ENCODE measurements at regions not wholly inside any gene's neighbourhood (a gene's known extent, or its start where the extent isn't known, plus 50 kb on each side); places are given as distances from the start of the nearest gene placed in this dataset.

DNA sequence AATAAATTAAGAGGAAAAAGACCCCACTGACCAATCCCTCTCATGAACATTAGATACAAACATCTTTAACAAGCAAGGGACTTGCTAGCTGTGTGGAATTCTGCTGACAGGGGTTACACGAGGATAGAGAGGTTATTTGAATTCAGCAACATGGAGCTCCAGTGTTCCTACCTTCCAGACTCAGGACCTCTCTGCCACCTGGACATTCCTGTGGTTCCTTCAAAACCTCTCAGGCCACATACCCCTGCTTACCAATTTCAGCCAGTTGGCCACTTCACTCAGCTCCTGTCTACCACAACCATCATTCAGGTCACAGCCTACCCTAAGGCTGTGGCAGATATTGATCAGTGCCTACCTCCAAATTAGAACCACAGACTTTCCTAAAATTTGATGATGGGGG is 147.5 kb downstream of the RRAGC start:
- Histone ChIP-seq H3K27me3 (ENCODE audit: insufficient read depth, low read length) (no peaks in the 10 kb centered on the region), H3K4me3 (ENCODE audit: low read length) (no peak overlapping the region), H3K9me3 (ENCODE audit: low read depth, low read length) (no peaks in the 10 kb centered on the region), H3K4me1 (ENCODE audit: insufficient read depth, low read length) (no peaks in the 10 kb centered on the region)

DNA sequence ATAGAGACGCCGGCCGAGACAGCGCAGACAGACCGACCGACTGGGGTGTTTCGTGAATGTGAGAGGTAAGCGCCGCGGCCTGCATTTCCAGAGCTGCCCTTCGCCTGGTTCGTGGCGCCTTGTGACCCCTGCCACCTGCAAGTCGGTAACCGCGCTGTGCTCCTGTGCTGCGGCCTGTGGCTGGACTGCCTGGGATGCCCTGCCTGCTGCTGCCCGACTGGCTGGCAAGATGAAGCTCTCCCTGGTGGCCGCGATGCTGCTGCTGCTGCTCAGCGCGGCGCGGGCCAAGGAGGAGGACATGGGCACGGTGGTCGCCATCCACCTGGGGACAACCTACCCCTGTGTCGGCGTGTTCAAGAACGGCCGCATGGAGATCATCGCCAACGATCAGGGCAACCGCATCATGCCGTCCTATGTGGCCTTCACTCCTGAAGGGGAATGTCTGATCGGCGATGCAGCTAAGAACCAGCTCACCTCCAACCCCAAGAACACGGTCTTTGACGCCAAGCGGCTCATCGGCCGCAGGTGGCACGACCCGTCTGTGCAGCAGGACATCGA is 150.8 kb downstream of the RRAGC start:
- peaks cover 9% of the 10 kb centered on the region for H3K27me3 ChIP-seq (ENCODE audit: insufficient read depth, low read length)
- H3K4me1 ChIP-seq (ENCODE audit: insufficient read depth, low read length) = no peaks in the 10 kb centered on the region
- H3K4me3 ChIP-seq (ENCODE audit: low read length) = no peak overlapping the region

DNA sequence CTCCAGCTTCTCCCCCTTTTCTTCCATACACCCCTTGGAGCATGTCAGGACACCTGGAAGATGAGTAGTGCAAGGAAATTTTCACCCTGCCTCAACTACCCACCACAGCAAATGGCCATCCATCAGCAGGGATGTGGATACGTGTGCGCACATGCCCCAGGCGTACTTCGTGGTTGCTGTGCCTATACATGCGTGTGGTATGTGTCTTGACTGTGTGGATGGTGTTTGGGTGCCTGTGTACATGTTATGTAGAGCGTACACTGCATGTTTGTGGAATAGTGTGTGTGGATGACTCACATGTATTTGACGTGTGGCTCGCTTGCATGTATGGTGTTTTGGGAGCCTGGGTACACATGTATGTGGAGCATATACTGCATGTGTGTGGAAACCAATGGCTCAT is 158.5 kb downstream of the RRAGC start:
- H3K4me3 ChIP-seq (ENCODE audit: low read length) = no peak overlapping the region
- H3K27me3 ChIP-seq (ENCODE audit: insufficient read depth, low read length) = peaks cover 8% of the 10 kb centered on the region
- no peaks in the 10 kb centered on the region for H3K4me1 ChIP-seq (ENCODE audit: insufficient read depth, low read length)
- H3K9me3 ChIP-seq (ENCODE audit: low read depth, low read length) = no peaks in the 10 kb centered on the region

More for the DNA sequence above, 150.8 kb downstream of the RRAGC start:
- no peaks in the 10 kb centered on the region for H3K9me3 ChIP-seq (ENCODE audit: low read depth, low read length)

DNA sequence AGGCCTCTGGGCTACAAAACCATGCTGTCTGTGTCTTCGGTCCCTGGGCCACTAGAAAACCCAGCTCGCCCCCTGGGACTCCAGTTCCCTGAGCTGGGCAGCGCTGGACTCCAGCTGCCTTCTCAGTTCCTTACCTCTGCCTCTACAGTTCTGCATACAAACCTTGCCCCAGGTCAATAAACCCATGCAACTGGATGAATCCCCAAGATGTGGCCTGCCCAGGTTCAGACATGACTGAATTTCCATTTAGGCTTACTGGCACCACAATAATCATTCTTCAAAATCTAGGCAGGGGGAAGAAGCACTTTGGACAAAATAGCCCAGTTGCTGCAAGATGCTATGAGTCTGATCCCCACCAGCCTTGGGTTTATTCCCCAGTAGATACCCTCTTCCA is 159.5 kb downstream of the RRAGC start:
- H3K27me3 ChIP-seq (ENCODE audit: insufficient read depth, low read length) = peaks cover 3% of the 10 kb centered on the region
- H3K4me1 ChIP-seq (ENCODE audit: insufficient read depth, low read length) = no peaks in the 10 kb centered on the region
- no peak overlapping the region for H3K4me3 ChIP-seq (ENCODE audit: low read length)
- no peaks in the 10 kb centered on the region for H3K9me3 ChIP-seq (ENCODE audit: low read depth, low read length)

DNA sequence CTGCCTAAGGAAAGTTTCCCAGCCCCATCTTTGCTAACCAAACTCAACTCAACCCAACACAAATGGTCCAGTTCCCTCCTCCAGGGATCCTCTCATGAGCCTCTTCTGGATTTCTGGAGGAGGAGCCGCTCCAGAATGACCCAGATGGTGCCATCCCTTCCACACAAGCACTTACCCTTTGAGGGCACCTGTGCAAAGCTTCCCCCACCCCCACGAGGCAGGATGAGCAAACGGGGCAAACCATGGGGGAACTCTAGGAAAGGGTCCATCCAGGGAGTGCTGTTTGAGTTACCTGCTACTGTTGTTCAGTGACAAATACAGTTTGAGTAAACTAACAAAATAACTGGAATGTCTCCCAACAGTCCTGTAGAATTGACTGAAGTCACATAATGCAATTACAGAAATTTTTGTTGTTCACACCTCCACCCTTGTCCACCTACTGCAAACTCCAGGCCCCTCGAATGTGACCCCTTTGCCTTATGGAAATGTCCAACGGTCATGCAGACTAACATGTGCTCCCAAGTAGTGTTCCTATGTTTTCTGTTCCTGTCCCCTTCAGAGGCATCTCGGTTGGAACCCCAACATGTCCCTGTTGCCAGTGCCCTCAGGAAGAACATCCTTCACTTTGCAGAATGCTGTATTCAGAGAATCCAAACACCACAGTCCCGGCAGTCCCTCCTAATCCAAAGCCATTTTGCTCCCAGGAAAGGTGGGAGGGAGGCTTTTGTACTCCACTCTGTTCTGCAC is 160.1 kb downstream of the RRAGC start:
- no peak overlapping the region for H3K4me3 ChIP-seq (ENCODE audit: low read length)
- H3K9me3 ChIP-seq (ENCODE audit: low read depth, low read length) = no peaks in the 10 kb centered on the region
- peaks cover 3% of the 10 kb centered on the region for H3K27me3 ChIP-seq (ENCODE audit: insufficient read depth, low read length)
- no peaks in the 10 kb centered on the region for H3K4me1 ChIP-seq (ENCODE audit: insufficient read depth, low read length)

DNA sequence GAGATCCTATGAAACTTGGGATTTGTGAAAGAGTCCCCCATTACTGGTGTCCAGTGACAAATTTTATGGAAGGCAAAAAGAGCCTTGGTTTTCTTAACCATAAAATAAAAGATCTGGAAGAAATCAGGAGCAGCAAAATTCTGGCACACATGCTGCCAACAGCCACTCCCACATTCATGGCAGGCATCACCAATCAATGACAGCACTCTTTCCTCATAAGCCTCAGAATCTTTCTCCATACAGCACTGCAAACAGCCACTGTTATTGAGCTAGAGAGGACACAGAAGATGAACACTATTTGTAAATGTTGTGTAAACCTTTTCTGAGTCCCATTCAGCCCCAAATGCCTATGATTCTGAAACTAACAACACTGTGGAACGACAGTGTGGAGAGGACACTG is 162.2 kb downstream of the RRAGC start:
- no peak overlapping the region for H3K4me3 ChIP-seq (ENCODE audit: low read length)
- no peaks in the 10 kb centered on the region for H3K27me3 ChIP-seq (ENCODE audit: insufficient read depth, low read length)
- H3K9me3 ChIP-seq (ENCODE audit: low read depth, low read length) = no peaks in the 10 kb centered on the region
- H3K4me1 ChIP-seq (ENCODE audit: insufficient read depth, low read length) = no peaks in the 10 kb centered on the region

DNA sequence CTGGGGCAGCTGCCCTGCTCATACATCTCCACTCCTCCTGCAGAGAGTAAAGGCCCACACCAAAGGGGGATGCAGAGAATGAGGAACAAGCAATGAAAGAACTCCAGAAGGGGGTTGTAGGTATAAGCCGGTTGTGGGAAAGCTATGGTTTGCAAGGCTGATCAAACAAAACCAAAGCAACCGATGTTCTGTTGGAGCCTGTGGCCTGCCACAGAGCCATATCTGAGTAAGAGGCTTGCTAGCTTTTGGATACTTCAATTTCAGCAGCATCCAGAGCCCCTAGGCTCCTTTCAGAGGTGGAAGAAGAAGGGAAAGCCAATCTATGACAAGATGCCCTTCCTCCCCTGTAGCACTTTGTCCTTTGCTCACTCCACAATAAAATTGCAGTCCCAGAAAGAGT is 163.2 kb downstream of the RRAGC start:
- no peaks in the 10 kb centered on the region for H3K4me1 ChIP-seq (ENCODE audit: insufficient read depth, low read length)
- no peaks in the 10 kb centered on the region for H3K27me3 ChIP-seq (ENCODE audit: insufficient read depth, low read length)
- no peaks in the 10 kb centered on the region for H3K9me3 ChIP-seq (ENCODE audit: low read depth, low read length)
- no peak overlapping the region for H3K4me3 ChIP-seq (ENCODE audit: low read length)

DNA sequence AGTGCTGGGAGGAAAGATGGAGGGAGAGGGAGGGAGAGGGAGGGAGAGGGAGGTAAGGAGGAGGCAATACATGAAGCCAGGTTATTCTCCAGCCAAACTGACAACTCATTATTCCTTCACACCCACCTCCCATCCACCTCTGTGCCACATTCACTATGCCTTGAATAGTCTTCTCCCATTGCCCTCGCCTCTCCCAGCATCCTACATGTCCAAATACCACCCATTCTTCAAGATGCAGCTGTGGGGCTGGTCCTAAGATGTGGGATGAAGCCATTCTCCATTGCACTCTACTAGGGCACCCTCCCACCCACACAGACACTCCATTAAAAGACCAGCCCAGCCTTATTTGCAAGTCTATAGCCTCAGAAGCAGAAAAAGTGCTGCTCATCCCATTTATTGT is 165.8 kb downstream of the RRAGC start:
- Histone ChIP-seq H3K9me3 (ENCODE audit: low read depth, low read length) (no peaks in the 10 kb centered on the region), H3K4me3 (ENCODE audit: low read length) (no peak overlapping the region), H3K4me1 (ENCODE audit: insufficient read depth, low read length) (no peaks in the 10 kb centered on the region), H3K27me3 (ENCODE audit: insufficient read depth, low read length) (no peaks in the 10 kb centered on the region)

DNA sequence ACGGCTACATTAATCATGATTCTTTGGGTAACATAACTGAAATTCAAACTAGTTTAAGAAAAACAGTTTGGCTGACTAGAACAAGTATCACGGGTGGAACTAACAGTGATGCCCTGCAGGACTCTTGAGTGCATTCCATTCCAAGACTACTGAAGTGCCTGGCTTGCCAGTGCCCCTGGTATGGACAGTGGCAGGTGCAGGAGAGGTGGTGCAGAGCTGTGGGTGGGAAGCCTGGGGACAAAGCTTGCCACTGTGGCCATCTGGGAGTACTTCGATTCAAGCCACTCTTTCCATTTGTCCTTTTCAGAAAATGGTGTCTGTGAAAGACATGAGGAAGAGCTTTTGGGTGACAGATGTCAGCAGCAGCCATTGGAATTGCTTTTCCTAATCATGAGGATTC is 166.5 kb downstream of the RRAGC start:
- no peaks in the 10 kb centered on the region for H3K4me1 ChIP-seq (ENCODE audit: insufficient read depth, low read length)
- peaks cover 4% of the 10 kb centered on the region for H3K27me3 ChIP-seq (ENCODE audit: insufficient read depth, low read length)
- no peaks in the 10 kb centered on the region for H3K9me3 ChIP-seq (ENCODE audit: low read depth, low read length)
- no peak overlapping the region for H3K4me3 ChIP-seq (ENCODE audit: low read length)

DNA sequence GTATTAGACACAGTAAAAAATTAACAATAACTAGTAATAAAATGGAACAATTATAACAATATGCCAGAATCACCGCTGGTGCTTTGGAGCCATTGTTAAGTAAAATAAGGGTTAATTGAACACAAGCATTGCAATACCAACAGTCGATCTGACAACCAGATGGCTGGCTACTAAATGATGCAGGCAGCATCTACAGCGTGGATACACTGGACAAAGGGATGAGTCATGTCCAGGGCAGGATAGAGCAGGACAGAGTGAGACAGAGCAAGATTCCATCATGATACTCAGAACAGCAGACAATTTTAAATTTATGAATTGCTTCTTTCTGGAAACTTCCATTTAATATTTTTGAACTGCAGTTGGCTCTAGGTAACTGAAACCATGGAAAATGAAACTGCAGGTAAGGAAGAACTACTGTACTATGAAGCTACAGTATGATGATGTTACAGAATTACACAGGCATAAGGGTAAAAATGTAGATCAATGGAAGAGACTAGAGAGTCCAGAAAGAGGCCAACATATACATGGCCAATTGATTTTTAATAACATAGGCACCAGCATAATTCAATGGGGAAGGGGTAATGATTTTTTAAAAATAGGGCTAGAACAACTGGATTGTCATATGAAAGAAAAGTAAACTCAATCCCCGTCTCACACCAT is 168.7 kb downstream of the RRAGC start:
- no peak overlapping the region for H3K4me3 ChIP-seq (ENCODE audit: low read length)
- H3K9me3 ChIP-seq (ENCODE audit: low read depth, low read length) = no peaks in the 10 kb centered on the region
- H3K4me1 ChIP-seq (ENCODE audit: insufficient read depth, low read length) = no peaks in the 10 kb centered on the region
- peaks cover 8% of the 10 kb centered on the region for H3K27me3 ChIP-seq (ENCODE audit: insufficient read depth, low read length)

DNA sequence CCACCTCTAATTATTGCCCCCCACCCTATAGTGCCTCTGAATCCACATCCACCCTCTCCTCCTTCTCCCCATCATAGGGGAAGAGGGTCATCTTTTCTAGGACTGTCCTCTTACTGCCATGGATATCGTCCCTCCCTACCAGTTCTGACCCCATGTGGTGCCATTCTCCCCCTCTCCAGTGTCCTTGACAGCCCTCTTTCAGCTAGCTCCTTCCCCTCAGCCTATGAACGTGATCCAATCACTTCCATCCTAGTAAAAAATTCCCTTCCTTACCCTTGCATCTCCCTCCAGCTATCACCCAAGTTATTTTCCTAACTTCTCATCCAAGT is 172.7 kb downstream of the RRAGC start:
- H3K4me3 ChIP-seq (ENCODE audit: low read length) = no peak overlapping the region
- no peaks in the 10 kb centered on the region for H3K4me1 ChIP-seq (ENCODE audit: insufficient read depth, low read length)
- H3K27me3 ChIP-seq (ENCODE audit: insufficient read depth, low read length) = peaks cover 8% of the 10 kb centered on the region
- no peaks in the 10 kb centered on the region for H3K9me3 ChIP-seq (ENCODE audit: low read depth, low read length)

DNA sequence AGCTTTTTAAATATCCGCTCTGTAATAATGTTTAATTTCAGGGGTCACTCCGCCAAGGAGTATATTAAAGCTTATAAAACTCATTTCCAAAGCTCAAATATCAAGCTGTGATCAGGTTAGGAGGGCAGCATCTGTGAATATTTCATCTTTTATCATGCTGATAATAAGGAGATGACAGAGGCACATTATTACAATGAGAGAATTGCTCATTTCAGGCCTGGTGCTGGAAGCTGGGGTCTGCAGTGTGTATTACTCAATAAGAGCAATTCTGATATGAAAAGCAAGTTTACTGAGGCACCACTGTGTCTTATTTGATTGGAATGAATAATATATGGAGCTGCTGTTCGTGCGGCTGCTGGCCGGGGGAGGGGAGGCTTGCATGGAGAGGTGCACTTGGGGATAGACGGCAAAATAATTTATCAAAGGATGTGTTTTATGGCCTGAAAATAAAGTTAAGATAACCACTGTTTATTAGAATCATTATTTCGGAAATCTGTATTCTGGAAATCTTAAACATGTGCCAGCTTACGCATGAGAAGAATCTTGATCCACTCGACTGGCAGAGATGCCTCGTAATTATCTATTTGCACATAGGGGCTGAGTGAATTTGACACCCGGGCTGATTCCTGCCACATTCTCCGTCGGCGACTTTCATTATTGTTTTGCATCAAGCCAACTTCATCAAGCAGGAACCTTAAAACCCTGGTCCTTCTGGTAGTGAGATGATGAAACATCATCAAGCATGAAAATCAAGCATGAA is 173.2 kb downstream of the RRAGC start:
- no peak overlapping the region for H3K4me3 ChIP-seq (ENCODE audit: low read length)
- no peaks in the 10 kb centered on the region for H3K9me3 ChIP-seq (ENCODE audit: low read depth, low read length)
- no peaks in the 10 kb centered on the region for H3K4me1 ChIP-seq (ENCODE audit: insufficient read depth, low read length)
- peaks cover 8% of the 10 kb centered on the region for H3K27me3 ChIP-seq (ENCODE audit: insufficient read depth, low read length)

DNA sequence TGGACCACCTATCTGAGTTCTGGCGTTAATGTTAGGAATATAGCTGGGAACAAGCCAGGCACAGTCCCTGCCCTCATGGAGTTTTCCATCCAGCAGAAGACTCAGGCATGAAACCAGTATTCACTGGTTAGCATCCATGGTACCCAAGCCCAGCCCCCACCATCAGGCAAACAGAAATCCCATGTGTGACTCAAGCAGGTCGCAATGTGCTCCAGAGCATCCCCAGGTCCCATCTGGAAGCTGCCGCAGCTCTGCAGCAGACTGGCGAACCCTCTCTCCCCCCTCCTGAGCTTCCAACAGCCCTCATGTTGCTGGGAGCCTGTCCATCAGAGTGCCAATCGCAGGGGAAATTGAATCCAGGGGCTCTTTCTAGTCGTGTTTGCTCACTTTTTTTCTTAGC is 174.2 kb downstream of the RRAGC start:
- H3K27me3 ChIP-seq (ENCODE audit: insufficient read depth, low read length) = peaks cover 8% of the 10 kb centered on the region
- no peaks in the 10 kb centered on the region for H3K4me1 ChIP-seq (ENCODE audit: insufficient read depth, low read length)
- H3K4me3 ChIP-seq (ENCODE audit: low read length) = no peak overlapping the region
- H3K9me3 ChIP-seq (ENCODE audit: low read depth, low read length) = no peaks in the 10 kb centered on the region

DNA sequence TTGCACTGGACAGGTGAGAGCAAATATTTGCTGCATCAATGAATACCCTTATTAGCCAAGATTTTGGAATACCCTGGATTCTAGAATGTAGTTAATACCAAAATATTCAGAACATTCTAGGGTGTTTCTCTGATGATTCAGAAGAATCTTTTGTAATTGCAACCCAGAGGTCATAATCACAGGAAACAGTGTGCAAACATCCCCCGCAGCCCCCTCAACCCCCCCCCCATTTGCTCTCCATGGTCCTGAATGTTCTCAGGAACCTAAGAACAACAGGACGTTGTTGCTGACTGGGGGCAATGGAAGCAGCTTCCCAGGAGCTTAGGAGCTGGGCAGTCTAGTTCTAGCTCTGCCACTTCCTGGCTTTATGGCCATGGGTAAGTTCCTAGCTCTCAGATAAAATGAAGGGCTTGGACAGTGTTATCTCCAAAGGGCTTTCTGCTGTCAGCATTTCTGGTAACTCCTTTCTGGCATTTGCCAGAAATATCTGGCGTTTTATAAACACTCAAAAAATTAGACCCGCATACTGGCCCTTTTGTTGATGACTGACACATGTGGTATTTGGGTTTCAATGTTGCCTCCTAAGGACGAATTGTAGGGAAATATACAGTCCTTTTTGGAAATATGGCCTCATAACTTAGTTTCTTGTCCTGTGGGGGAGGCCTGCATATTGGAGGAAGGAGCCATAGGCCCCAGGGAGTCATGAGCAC is 178.6 kb downstream of the RRAGC start:
- Histone ChIP-seq H3K4me1 (ENCODE audit: insufficient read depth, low read length) (no peaks in the 10 kb centered on the region), H3K9me3 (ENCODE audit: low read depth, low read length) (no peaks in the 10 kb centered on the region), H3K4me3 (ENCODE audit: low read length) (no peak overlapping the region), H3K27me3 (ENCODE audit: insufficient read depth, low read length) (no peaks in the 10 kb centered on the region)

DNA sequence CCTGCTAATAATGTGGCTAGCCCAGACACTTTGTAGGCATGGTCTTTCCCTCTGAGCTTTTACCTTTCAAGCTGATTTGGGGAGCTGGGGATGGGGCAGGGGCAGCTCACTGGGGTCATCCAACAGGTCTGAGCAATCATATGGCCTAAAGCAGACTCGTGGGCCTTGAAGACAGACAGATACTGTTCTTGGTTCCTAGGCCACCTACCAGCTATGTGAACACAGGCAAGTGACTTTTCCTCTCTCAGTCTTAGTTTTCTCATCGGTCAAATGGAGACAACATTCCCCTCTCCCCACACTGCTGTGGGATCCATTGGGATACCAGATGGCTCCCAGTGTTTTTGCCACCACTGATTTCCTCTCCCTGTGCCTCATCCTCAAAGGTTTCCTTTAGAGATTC is 181.8 kb downstream of the RRAGC start:
- Histone ChIP-seq H3K27me3 (ENCODE audit: insufficient read depth, low read length) (no peaks in the 10 kb centered on the region), H3K4me3 (ENCODE audit: low read length) (no peak overlapping the region), H3K9me3 (ENCODE audit: low read depth, low read length) (no peaks in the 10 kb centered on the region), H3K4me1 (ENCODE audit: insufficient read depth, low read length) (no peaks in the 10 kb centered on the region)
